ENCODE measurements at regions not wholly inside any gene's neighbourhood (a gene's known extent, or its start where the extent isn't known, plus 50 kb on each side); places are given as distances from the start of the nearest gene placed in this dataset.

GRCh38 chr1:244112041-244112440 is 61.0 kb downstream of the ZBTB18 start:
- no peak for DNase-seq (ENCODE audit: low spot score)
- H3K27ac ChIP-seq (ENCODE audit: low read depth in 1 of 2, low read length in 2 of 2), result no peak overlapping the region
- H3K27me3 ChIP-seq (ENCODE audit: control insufficient read depth in 4 of 4, insufficient read depth in 4 of 4, low read length in 3 of 4), result no peaks in the 10 kb centered on the region
- H3K9me3 ChIP-seq (ENCODE audit: control insufficient read depth in 4 of 4, low read length in 3 of 4), result no peaks in the 10 kb centered on the region
- TF ChIP-seq YY1 (IDR thresholded peaks at IDR 0.05) (no peak), JUND (IDR thresholded peaks at IDR 0.05) (no peak), ZBTB33 (IDR thresholded peaks at IDR 0.05) (no peak), TAF1 (conservative IDR thresholded peaks at IDR 0.05) (no peak), HNF4A (conservative IDR thresholded peaks at IDR 0.05) (no peak), RXRA (IDR thresholded peaks at IDR 0.05) (no peak), NR2F2 (IDR thresholded peaks at IDR 0.05) (no peak), EGR1 (IDR thresholded peaks at IDR 0.05; ENCODE audit: low read depth in 2 of 2) (no peak), FOXA1 (IDR thresholded peaks at IDR 0.05) (no peak), HNF4G (IDR thresholded peaks at IDR 0.05) (no peak), SP1 (IDR thresholded peaks at IDR 0.05) (no peak), RAD21 (IDR thresholded peaks at IDR 0.05) (no peak), GABPA (IDR thresholded peaks at IDR 0.05 in 1 of 2, conservative IDR thresholded peaks at IDR 0.05 in 1 of 2) (no peak), MAX (IDR thresholded peaks at IDR 0.05) (no peak), FOXA2 (IDR thresholded peaks at IDR 0.05) (no peak)
- TF ChIP-seq, protein P1, sequence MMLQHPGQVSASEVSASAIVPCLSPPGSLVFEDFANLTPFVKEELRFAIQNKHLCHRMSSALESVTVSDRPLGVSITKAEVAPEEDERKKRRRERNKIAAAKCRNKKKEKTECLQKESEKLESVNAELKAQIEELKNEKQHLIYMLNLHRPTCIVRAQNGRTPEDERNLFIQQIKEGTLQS (IDR thresholded peaks at IDR 0.05), result no peak
- TF ChIP-seq, protein P2, sequence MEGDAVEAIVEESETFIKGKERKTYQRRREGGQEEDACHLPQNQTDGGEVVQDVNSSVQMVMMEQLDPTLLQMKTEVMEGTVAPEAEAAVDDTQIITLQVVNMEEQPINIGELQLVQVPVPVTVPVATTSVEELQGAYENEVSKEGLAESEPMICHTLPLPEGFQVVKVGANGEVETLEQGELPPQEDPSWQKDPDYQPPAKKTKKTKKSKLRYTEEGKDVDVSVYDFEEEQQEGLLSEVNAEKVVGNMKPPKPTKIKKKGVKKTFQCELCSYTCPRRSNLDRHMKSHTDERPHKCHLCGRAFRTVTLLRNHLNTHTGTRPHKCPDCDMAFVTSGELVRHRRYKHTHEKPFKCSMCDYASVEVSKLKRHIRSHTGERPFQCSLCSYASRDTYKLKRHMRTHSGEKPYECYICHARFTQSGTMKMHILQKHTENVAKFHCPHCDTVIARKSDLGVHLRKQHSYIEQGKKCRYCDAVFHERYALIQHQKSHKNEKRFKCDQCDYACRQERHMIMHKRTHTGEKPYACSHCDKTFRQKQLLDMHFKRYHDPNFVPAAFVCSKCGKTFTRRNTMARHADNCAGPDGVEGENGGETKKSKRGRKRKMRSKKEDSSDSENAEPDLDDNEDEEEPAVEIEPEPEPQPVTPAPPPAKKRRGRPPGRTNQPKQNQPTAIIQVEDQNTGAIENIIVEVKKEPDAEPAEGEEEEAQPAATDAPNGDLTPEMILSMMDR (IDR thresholded peaks at IDR 0.05; ENCODE audit: low read depth, low read length, missing input control), result no peak
- TF ChIP-seq, protein P3, sequence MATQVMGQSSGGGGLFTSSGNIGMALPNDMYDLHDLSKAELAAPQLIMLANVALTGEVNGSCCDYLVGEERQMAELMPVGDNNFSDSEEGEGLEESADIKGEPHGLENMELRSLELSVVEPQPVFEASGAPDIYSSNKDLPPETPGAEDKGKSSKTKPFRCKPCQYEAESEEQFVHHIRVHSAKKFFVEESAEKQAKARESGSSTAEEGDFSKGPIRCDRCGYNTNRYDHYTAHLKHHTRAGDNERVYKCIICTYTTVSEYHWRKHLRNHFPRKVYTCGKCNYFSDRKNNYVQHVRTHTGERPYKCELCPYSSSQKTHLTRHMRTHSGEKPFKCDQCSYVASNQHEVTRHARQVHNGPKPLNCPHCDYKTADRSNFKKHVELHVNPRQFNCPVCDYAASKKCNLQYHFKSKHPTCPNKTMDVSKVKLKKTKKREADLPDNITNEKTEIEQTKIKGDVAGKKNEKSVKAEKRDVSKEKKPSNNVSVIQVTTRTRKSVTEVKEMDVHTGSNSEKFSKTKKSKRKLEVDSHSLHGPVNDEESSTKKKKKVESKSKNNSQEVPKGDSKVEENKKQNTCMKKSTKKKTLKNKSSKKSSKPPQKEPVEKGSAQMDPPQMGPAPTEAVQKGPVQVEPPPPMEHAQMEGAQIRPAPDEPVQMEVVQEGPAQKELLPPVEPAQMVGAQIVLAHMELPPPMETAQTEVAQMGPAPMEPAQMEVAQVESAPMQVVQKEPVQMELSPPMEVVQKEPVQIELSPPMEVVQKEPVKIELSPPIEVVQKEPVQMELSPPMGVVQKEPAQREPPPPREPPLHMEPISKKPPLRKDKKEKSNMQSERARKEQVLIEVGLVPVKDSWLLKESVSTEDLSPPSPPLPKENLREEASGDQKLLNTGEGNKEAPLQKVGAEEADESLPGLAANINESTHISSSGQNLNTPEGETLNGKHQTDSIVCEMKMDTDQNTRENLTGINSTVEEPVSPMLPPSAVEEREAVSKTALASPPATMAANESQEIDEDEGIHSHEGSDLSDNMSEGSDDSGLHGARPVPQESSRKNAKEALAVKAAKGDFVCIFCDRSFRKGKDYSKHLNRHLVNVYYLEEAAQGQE (IDR thresholded peaks at IDR 0.05), result no peak
- H3K9ac ChIP-seq (ENCODE audit: low read depth in 1 of 2, low read length in 2 of 2), result no peak overlapping the region
- WGBS, result 98% methylated on average over 5 of the region's 5 CpGs
- H3K36me3 ChIP-seq (ENCODE audit: control insufficient read depth in 4 of 4, insufficient read depth in 3 of 4, low read depth in 1 of 4, low read length in 3 of 4), result no peaks in the 10 kb centered on the region
- H3K4me3 ChIP-seq (ENCODE audit: low read depth in 1 of 3, low read length in 3 of 3), result no peak overlapping the region
- H3K4me1 ChIP-seq (ENCODE audit: control insufficient read depth in 4 of 4, insufficient read depth in 4 of 4, low read length in 3 of 4), result peaks cover 0 to 7% (median 6%) of the 10 kb centered on the region in 4 donors

All from liver (tissue), 8 donors.